Right lobe of liver (tissue), 4 donors: ENCODE measurements at regions not wholly inside any gene's neighbourhood (a gene's known extent, or its start where the extent isn't known, plus 50 kb on each side); places are given as distances from the start of the nearest gene placed in this dataset.
"Not testable (repeated sequence)": the region's sequence is repeated elsewhere in the genome, so short reads cannot be mapped to it uniquely, and the experiment has no call there.

Experiments used
- POLR2A ChIP-seq: fragments of 450-650 bp; IDR thresholded peaks from one replicate; pipeline ENCODE4 v1.6.1; 2017; ENCODE audit warnings: antibody characterized with exemption, mild to moderate bottlenecking
- TF ChIP-seq, protein P1 (sequence below), 4 donors: fragments of 200-600 bp in 3 of 4; fragments of 450-650 bp in 1 of 4; IDR thresholded peaks; one replicate each; pipeline versions ENCODE4 v1.5.1 to v1.8.0; 2016 to 2022; ENCODE audit warnings: antibody characterized with exemption in 4 of 4, mild to moderate bottlenecking in 2 of 4
- donor health status: DM: no; HTN: no; CAD: no.
- donor health status: DM: no; HTN: no; CAD: no.
- donor health status: DM: no; HTN: yes; CAD: no.

DNA sequence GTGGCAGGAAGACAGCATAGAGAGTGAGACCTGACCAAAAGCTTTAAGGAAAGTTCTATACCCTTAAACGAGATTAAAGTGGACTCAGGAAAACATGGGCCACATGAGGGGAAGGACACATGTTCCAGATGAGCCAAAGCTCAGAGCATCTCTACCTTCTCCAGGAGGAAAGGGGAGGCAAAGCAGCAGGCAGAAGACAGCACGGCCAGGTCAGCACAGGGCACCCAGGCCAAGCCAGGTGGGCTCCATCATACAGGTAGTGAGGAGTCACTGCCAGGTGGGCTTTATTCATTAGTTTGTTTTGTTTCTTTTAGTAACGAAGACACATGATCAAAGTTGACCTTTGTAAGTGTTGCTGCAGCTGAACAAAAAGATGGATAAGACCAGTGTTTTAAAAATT is 1617.6 kb downstream of the SPATA31A7 start:
- TF ChIP-seq, protein P1, sequence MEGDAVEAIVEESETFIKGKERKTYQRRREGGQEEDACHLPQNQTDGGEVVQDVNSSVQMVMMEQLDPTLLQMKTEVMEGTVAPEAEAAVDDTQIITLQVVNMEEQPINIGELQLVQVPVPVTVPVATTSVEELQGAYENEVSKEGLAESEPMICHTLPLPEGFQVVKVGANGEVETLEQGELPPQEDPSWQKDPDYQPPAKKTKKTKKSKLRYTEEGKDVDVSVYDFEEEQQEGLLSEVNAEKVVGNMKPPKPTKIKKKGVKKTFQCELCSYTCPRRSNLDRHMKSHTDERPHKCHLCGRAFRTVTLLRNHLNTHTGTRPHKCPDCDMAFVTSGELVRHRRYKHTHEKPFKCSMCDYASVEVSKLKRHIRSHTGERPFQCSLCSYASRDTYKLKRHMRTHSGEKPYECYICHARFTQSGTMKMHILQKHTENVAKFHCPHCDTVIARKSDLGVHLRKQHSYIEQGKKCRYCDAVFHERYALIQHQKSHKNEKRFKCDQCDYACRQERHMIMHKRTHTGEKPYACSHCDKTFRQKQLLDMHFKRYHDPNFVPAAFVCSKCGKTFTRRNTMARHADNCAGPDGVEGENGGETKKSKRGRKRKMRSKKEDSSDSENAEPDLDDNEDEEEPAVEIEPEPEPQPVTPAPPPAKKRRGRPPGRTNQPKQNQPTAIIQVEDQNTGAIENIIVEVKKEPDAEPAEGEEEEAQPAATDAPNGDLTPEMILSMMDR (IDR thresholded peaks at IDR 0.05) = not testable (repeated sequence)
- not testable (repeated sequence) for TF ChIP-seq POLR2A
